ENCODE measurements at regions not wholly inside any gene's neighbourhood (a gene's known extent, or its start where the extent isn't known, plus 50 kb on each side); places are given as distances from the start of the nearest gene placed in this dataset.

- no peak for TF ChIP-seq CTCF (IDR thresholded peaks at IDR 0.05; ENCODE audit: borderline replicate concordance, extremely low read depth, low read length, poor library complexity, severe bottlenecking)
- no peak for TF ChIP-seq EZH2 (IDR thresholded peaks at IDR 0.05; ENCODE audit: borderline replicate concordance, low read depth, low read length, severe bottlenecking)
Measured at GRCh38 chr12:77761286-77761685, 69.4 kb upstream of the NAV3 start.
